ENCODE measurements at regions not wholly inside any gene's neighbourhood (a gene's known extent, or its start where the extent isn't known, plus 50 kb on each side); places are given as distances from the start of the nearest gene placed in this dataset.

GRCh38 chr13:84238381-84238780 lies 356.1 kb upstream of the SLITRK1 start:
- H3K9me3 ChIP-seq (ENCODE audit: low read depth, low read length, poor library complexity, severe bottlenecking), result no peaks in the 10 kb centered on the region
- H3K4me1 ChIP-seq (ENCODE audit: insufficient read depth, low read length, poor library complexity, severe bottlenecking), result no peaks in the 10 kb centered on the region
- no peak overlapping the region for H3K4me3 ChIP-seq (ENCODE audit: low read depth, low read length, poor library complexity, severe bottlenecking)
- no peak overlapping the region for H3K27ac ChIP-seq (ENCODE audit: low read depth, low read length, poor library complexity, severe bottlenecking)
- no peaks in the 10 kb centered on the region for H3K27me3 ChIP-seq (replicated peaks; ENCODE audit: insufficient read depth, low read depth, low read length, poor library complexity)
- BruUV-seq (replicated peaks), result no TSS peak
- no peak for TF ChIP-seq EZH2 (IDR thresholded peaks at IDR 0.05; ENCODE audit: borderline replicate concordance, low read depth, low read length, poor library complexity, severe bottlenecking)
- TF ChIP-seq, protein P1, sequence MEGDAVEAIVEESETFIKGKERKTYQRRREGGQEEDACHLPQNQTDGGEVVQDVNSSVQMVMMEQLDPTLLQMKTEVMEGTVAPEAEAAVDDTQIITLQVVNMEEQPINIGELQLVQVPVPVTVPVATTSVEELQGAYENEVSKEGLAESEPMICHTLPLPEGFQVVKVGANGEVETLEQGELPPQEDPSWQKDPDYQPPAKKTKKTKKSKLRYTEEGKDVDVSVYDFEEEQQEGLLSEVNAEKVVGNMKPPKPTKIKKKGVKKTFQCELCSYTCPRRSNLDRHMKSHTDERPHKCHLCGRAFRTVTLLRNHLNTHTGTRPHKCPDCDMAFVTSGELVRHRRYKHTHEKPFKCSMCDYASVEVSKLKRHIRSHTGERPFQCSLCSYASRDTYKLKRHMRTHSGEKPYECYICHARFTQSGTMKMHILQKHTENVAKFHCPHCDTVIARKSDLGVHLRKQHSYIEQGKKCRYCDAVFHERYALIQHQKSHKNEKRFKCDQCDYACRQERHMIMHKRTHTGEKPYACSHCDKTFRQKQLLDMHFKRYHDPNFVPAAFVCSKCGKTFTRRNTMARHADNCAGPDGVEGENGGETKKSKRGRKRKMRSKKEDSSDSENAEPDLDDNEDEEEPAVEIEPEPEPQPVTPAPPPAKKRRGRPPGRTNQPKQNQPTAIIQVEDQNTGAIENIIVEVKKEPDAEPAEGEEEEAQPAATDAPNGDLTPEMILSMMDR (conservative IDR thresholded peaks at IDR 0.05; ENCODE audit: low read depth, low read length), result no peak
- ChIA-PET CTCF (no interaction called here), POLR2A (ENCODE audit: low non-redundant PET) (no interaction called here)
- no peak for DNase-seq (ENCODE audit: low spot score)
- intact Hi-C loops (cut with micrococcal nuclease; ENCODE audit: unreplicated experiment), result no loop called here
- no peaks in the 10 kb centered on the region for H3K36me3 ChIP-seq (ENCODE audit: insufficient read depth, low read length, poor library complexity, severe bottlenecking)

GRCh38 chr13:84237143-84237542 lies 354.9 kb upstream of the SLITRK1 start:
- TF ChIP-seq EZH2 (IDR thresholded peaks at IDR 0.05; ENCODE audit: borderline replicate concordance, low read depth, low read length, poor library complexity, severe bottlenecking), result no peak
- TF ChIP-seq, protein P1 (conservative IDR thresholded peaks at IDR 0.05; ENCODE audit: low read depth, low read length), result no peak
- CTCF ChIA-PET, result no interaction called here

DNA sequence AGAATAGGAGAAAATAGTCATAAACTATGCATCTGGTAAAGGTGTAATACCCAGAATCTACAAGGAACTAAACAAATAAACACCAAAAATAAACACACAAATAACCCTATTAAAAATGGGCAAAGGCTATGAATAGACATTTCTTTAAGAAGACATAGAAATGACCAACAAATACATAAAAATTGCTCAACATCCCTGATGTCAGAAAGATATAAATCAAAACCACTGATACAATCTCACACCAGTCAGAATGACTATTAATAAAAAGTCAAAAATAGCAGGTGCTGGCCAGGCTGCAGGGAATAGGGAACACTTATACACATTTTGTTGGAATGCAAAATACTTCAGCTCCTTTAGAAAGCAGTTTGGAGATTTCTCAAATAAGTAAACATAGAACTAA lies 352.1 kb upstream of the SLITRK1 start:
- Histone ChIP-seq H3K27me3 (replicated peaks; ENCODE audit: insufficient read depth, low read depth, low read length, poor library complexity) (no peaks in the 10 kb centered on the region), H3K36me3 (ENCODE audit: insufficient read depth, low read length, poor library complexity, severe bottlenecking) (no peaks in the 10 kb centered on the region), H3K4me3 (ENCODE audit: low read depth, low read length, poor library complexity, severe bottlenecking) (no peak overlapping the region), H3K4me1 (ENCODE audit: insufficient read depth, low read length, poor library complexity, severe bottlenecking) (no peaks in the 10 kb centered on the region), H3K27ac (ENCODE audit: low read depth, low read length, poor library complexity, severe bottlenecking) (no peak overlapping the region), H3K9me3 (ENCODE audit: low read depth, low read length, poor library complexity, severe bottlenecking) (no peaks in the 10 kb centered on the region)
- TF ChIP-seq, protein P1 (conservative IDR thresholded peaks at IDR 0.05; ENCODE audit: low read depth, low read length), result no peak
- no peak for TF ChIP-seq EZH2 (IDR thresholded peaks at IDR 0.05; ENCODE audit: borderline replicate concordance, low read depth, low read length, poor library complexity, severe bottlenecking)
- intact Hi-C loops (cut with micrococcal nuclease; ENCODE audit: unreplicated experiment), result no loop called here
- no peak for DNase-seq (ENCODE audit: low spot score)
- CTCF ChIA-PET, result no interaction called here
- POLR2A ChIA-PET (ENCODE audit: low non-redundant PET), result no interaction called here
- BruUV-seq (replicated peaks), result no TSS peak

More at GRCh38 chr13:84237143-84237542, 354.9 kb upstream of the SLITRK1 start:
- no peak overlapping the region for H3K4me3 ChIP-seq (ENCODE audit: low read depth, low read length, poor library complexity, severe bottlenecking)
- H3K9me3 ChIP-seq (ENCODE audit: low read depth, low read length, poor library complexity, severe bottlenecking), result no peaks in the 10 kb centered on the region
- H3K4me1 ChIP-seq (ENCODE audit: insufficient read depth, low read length, poor library complexity, severe bottlenecking), result no peaks in the 10 kb centered on the region
- POLR2A ChIA-PET (ENCODE audit: low non-redundant PET), result no interaction called here
- intact Hi-C loops (cut with micrococcal nuclease; ENCODE audit: unreplicated experiment), result no loop called here
- DNase-seq (ENCODE audit: low spot score), result no peak
- no peaks in the 10 kb centered on the region for H3K27me3 ChIP-seq (replicated peaks; ENCODE audit: insufficient read depth, low read depth, low read length, poor library complexity)
- H3K36me3 ChIP-seq (ENCODE audit: insufficient read depth, low read length, poor library complexity, severe bottlenecking), result no peaks in the 10 kb centered on the region
- no TSS peak for BruUV-seq (replicated peaks)
- no peak overlapping the region for H3K27ac ChIP-seq (ENCODE audit: low read depth, low read length, poor library complexity, severe bottlenecking)
